Heart left ventricle (tissue), 16 donors: ENCODE measurements at regions not wholly inside any gene's neighbourhood (a gene's known extent, or its start where the extent isn't known, plus 50 kb on each side); places are given as distances from the start of the nearest gene placed in this dataset.

Experiments used
- ATAC-seq, 4 donors: fragments of 200-7000 bp; cut with Tn5 transposase; one replicate each; pipeline ENCODE4 v1.9.1; 2020 to 2022; ENCODE audit warnings: moderate library complexity in 4 of 4, mild to moderate bottlenecking in 3 of 4, moderate number of reproducible peaks in 1 of 4
- DNase-seq, 5 donors: peaks; one replicate each; pipeline ENCODE4 v3.0.0-alpha.2; 2020
- H3K27ac ChIP-seq, 12 donors: fragments of 200-600 bp; sonication (generic) in 4 of 12; one replicate each; pipeline versions ENCODE4 v1.5.0 to v1.8.0; 2016 to 2022; ENCODE audit warnings: mild to moderate bottlenecking in 2 of 12
- H3K27me3 ChIP-seq, 9 donors: fragments of 200-600 bp; sonication (generic) in 2 of 9; one replicate each; pipeline versions ENCODE4 v1.5.1 to v1.8.0; 2016 to 2022; ENCODE audit warnings: mild to moderate bottlenecking in 3 of 9
- H3K36me3 ChIP-seq, 9 donors: fragments of 200-600 bp; sonication (generic) in 2 of 9; one replicate each; pipeline versions ENCODE4 v1.5.0 to v1.8.0; 2018 to 2022; ENCODE audit warnings: mild to moderate bottlenecking in 2 of 9
- H3K4me1 ChIP-seq, 12 donors: fragments of 200-600 bp; sonication (generic) in 4 of 12; one replicate each; pipeline versions ENCODE4 v1.5.0 to v1.8.0; 2016 to 2022; ENCODE audit warnings: mild to moderate bottlenecking in 3 of 12
- H3K4me3 ChIP-seq, 12 donors: fragments of 200-600 bp; sonication (generic) in 4 of 12; one replicate each; pipeline versions ENCODE4 v1.5.0 to v1.8.0; 2017 to 2022; ENCODE audit warnings: mild to moderate bottlenecking in 9 of 12, moderate library complexity in 4 of 12
- H3K9me3 ChIP-seq, 12 donors: fragments of 200-600 bp; sonication (generic) in 4 of 12; one replicate each; pipeline versions ENCODE4 v1.5.0 to v1.8.0; 2016 to 2022; ENCODE audit warnings: mild to moderate bottlenecking in 1 of 12
- CTCF ChIP-seq, 12 donors: fragments of 200-600 bp; sonication (generic) in 4 of 12; IDR thresholded peaks; one replicate each; pipeline versions ENCODE4 v1.5.0 to v1.8.0; 2018 to 2022; ENCODE audit warnings: antibody characterized with exemption in 12 of 12, mild to moderate bottlenecking in 5 of 12
- POLR2A ChIP-seq, 2 donors: fragments of 450-650 bp; IDR thresholded peaks; one replicate each; pipeline ENCODE4 v1.6.1; 2017; ENCODE audit warnings: antibody characterized with exemption in 2 of 2, mild to moderate bottlenecking in 2 of 2, moderate library complexity in 2 of 2
- WGBS, 4 donors: extraction: QIAGEN DNeasy Blood & Tissue Kit in 2 of 4; methylation state at CpG; one replicate each; pipeline versions ENCODE4 v1.1.5 to v1.1.7; 2013 to 2018; 5-methylcytosine and 5-hydroxymethylcytosine counted together
- intact Hi-C, 10 donors: fragments of 100-400 bp; cut with DNase I; formaldehyde crosslinking; loops; one replicate each; pipeline versions ENCODE4 v1.11.1 to v1.14.2; 2022
- donor health status: ischemic (EF 13 %, LVEDD 7.1; RV severe dilation, severe dysfunction).
- donor health status: healthy with polysubstance abuse.
- donor health status: DM: no; HTN: yes; CAD: no.
- donor health status: DM: no; HTN: no; CAD: no.
- donor health status: ischemic (EF 25% LVEDD 6.9; RV normal size, moderate dysfunction).
- donor health status: ischemic (EF 25% LVEDD 5.7; RV mildly dilated, moderate dysfunction).
- donor health status: healthy.
- donor health status: DM: yes; HTN: yes; CAD: no.
- donor health status: ischemic (EF 35%, LVEDD 5.7; RV mildly dilated, moderate dysfunction).
- donor health status: nonischemic (EF 11% LVEDD 7.7; RV severe dilation, severe dysfunction).
- donor health status: DM: yes; HTN: yes; CAD: no.
- donor health status: PGD.
- donor health status: ischemic (EF 29% LVEDD 5.4; RV normal size, mild dysfunction).
- donor health status: nonischemic (EF 23%, LVEDD 6.1; RV moderate dilation, normal function).

GRCh38 chr1:22222723-22223122, 79.8 kb upstream of the WNT4 start:
- Histone ChIP-seq H3K9me3 (peaks cover 0 to 9% (median 0%) of the 10 kb centered on the region in 12 donors), H3K36me3 (no peaks in the 10 kb centered on the region), H3K4me3 (no peak overlapping the region), H3K4me1 (no peaks in the 10 kb centered on the region), H3K27ac (no peak overlapping the region), H3K27me3 (peaks cover 0 to 15% (median 0%) of the 10 kb centered on the region in 9 donors)
- 71 to 83% (median 76%) methylated on average over 9 of the region's 9 CpGs for WGBS, 4 donors
- intact Hi-C loops = no loop called here
- DNase-seq (peak in 1 of 5 donors; percentile 6), ATAC-seq (no peak)
- TF ChIP-seq POLR2A (IDR thresholded peaks at IDR 0.05) (no peak), CTCF (IDR thresholded peaks at IDR 0.05) (no peak)

GRCh38 chr1:22223176-22223575, 80.3 kb upstream of the WNT4 start:
- intact Hi-C loops = no loop called here
- H3K27me3 ChIP-seq = peaks cover 0 to 16% (median under 1%) of the 10 kb centered on the region in 9 donors

GRCh38 chr1:22224091-22224490, 81.2 kb upstream of the WNT4 start:
- DNase-seq (peak in 1 of 5 donors; percentile 10), ATAC-seq (no peak)
- Histone ChIP-seq H3K9me3 (peaks cover 0 to 9% (median 0%) of the 10 kb centered on the region in 12 donors), H3K27me3 (peaks cover 0 to 15% (median 5%) of the 10 kb centered on the region in 9 donors), H3K4me1 (no peaks in the 10 kb centered on the region), H3K4me3 (no peak overlapping the region), H3K27ac (no peak overlapping the region), H3K36me3 (no peaks in the 10 kb centered on the region)
- intact Hi-C loops = no loop called here
- TF ChIP-seq CTCF (IDR thresholded peaks at IDR 0.05) (no peak), POLR2A (IDR thresholded peaks at IDR 0.05) (no peak)
- 77 to 78% (median 77%) methylated on average over 5 of the region's 5 CpGs for WGBS, 4 donors

More at GRCh38 chr1:22223176-22223575, 80.3 kb upstream of the WNT4 start:
- ATAC-seq (no peak), DNase-seq (no peak)
- Histone ChIP-seq H3K27ac (no peak overlapping the region), H3K4me3 (no peak overlapping the region), H3K4me1 (no peaks in the 10 kb centered on the region), H3K36me3 (no peaks in the 10 kb centered on the region), H3K9me3 (peaks cover 0 to 9% (median 0%) of the 10 kb centered on the region in 12 donors)
- TF ChIP-seq CTCF (IDR thresholded peaks at IDR 0.05) (no peak), POLR2A (IDR thresholded peaks at IDR 0.05) (no peak)
- WGBS, 4 donors = 78 to 80% (median 79%) methylated on average over 6 of the region's 6 CpGs

- TF ChIP-seq POLR2A (IDR thresholded peaks at IDR 0.05) = no peak
- TF ChIP-seq CTCF (IDR thresholded peaks at IDR 0.05) = no peak
- no peaks in the 10 kb centered on the region for H3K4me1 ChIP-seq
- H3K36me3 ChIP-seq = no peaks in the 10 kb centered on the region
- H3K4me3 ChIP-seq = no peak overlapping the region
- H3K27ac ChIP-seq = no peak overlapping the region
- peaks cover 0 to 9% (median 0%) of the 10 kb centered on the region in 12 donors for H3K9me3 ChIP-seq
- intact Hi-C loops = no loop called here
- no peak for ATAC-seq
- H3K27me3 ChIP-seq = peaks cover 0 to 16% (median 5%) of the 10 kb centered on the region in 9 donors
- 72 to 100% (median 90%) methylated on average over 1 of the region's 1 CpG for WGBS, 4 donors
- no peak for DNase-seq
Observed at GRCh38 chr1:22224631-22225030, 81.7 kb upstream of the WNT4 start.
